ENCODE measurements at regions not wholly inside any gene's neighbourhood (a gene's known extent, or its start where the extent isn't known, plus 50 kb on each side); places are given as distances from the start of the nearest gene placed in this dataset.
"Not testable (repeated sequence)": the region's sequence is repeated elsewhere in the genome, so short reads cannot be mapped to it uniquely, and the experiment has no call there.

- no peaks in the 10 kb centered on the region for H3K9me3 ChIP-seq (ENCODE audit: control insufficient read depth, insufficient read depth, low read length)
- DNase-seq (ENCODE audit: low read depth, low spot score) = no peak
- TF ChIP-seq CTCF (IDR thresholded peaks at IDR 0.05; ENCODE audit: low read depth, low read length) = no peak
- CTCF ChIA-PET = interaction anchor here (1.2 kb wide), 1 partner anchor 17 kb away, joined by 4 read pairs; no protein-coding TSS in a partner anchor
- no peak overlapping the region for H3K27ac ChIP-seq (ENCODE audit: low read depth, low read length)
- POLR2A ChIA-PET = no interaction called here
- H3K4me3 ChIP-seq (ENCODE audit: low read depth, low read length) = no peak overlapping the region
- H3K27me3 ChIP-seq (ENCODE audit: control insufficient read depth, insufficient read depth, low read length) = peaks cover 2% of the 10 kb centered on the region
Measured at GRCh38 chr9:78422309-78422708, 125.4 kb downstream of the PSAT1 start.

GRCh38 chr9:78424299-78424698 is 127.4 kb downstream of the PSAT1 start:
- no peak for TF ChIP-seq CTCF (IDR thresholded peaks at IDR 0.05; ENCODE audit: low read depth, low read length)
- no peak overlapping the region for H3K4me3 ChIP-seq (ENCODE audit: low read depth, low read length)
- no peak overlapping the region for H3K27ac ChIP-seq (ENCODE audit: low read depth, low read length)
- CTCF ChIA-PET = no interaction called here
- H3K27me3 ChIP-seq (ENCODE audit: control insufficient read depth, insufficient read depth, low read length) = no peaks in the 10 kb centered on the region
- POLR2A ChIA-PET = no interaction called here
- DNase-seq (ENCODE audit: low read depth, low spot score) = no peak
- H3K9me3 ChIP-seq (ENCODE audit: control insufficient read depth, insufficient read depth, low read length) = no peaks in the 10 kb centered on the region

- ChIA-PET POLR2A (no interaction called here), CTCF (interaction anchor here (1.0 kb wide), 1 partner anchor 11 kb away, joined by 5 read pairs; no protein-coding TSS in a partner anchor)
- DNase-seq (ENCODE audit: low read depth, low spot score) = no peak
- TF ChIP-seq CTCF (IDR thresholded peaks at IDR 0.05; ENCODE audit: low read depth, low read length) = no peak
- H3K27me3 ChIP-seq (ENCODE audit: control insufficient read depth, insufficient read depth, low read length) = no peaks in the 10 kb centered on the region
- no peak overlapping the region for H3K27ac ChIP-seq (ENCODE audit: low read depth, low read length)
- H3K9me3 ChIP-seq (ENCODE audit: control insufficient read depth, insufficient read depth, low read length) = peaks cover 4% of the 10 kb centered on the region; the same call in 1 of the 2 replicates
- H3K4me3 ChIP-seq (ENCODE audit: low read depth, low read length) = no peak overlapping the region
Measured at GRCh38 chr9:78428640-78429039, 131.7 kb downstream of the PSAT1 start.

GRCh38 chr9:78430387-78430786 is 133.5 kb downstream of the PSAT1 start:
- DNase-seq (ENCODE audit: low read depth, low spot score) = no peak
- ChIA-PET POLR2A (no interaction called here), CTCF (interaction anchor here (0.7 to 0.8 kb wide), 2 partner anchors 9 kb away, joined by 3 to 4 read pairs; no protein-coding TSS in a partner anchor)
- Histone ChIP-seq H3K27ac (ENCODE audit: low read depth, low read length) (no peak overlapping the region), H3K9me3 (ENCODE audit: control insufficient read depth, insufficient read depth, low read length) (peaks cover 4% of the 10 kb centered on the region; the same call in 1 of the 2 replicates), H3K27me3 (ENCODE audit: control insufficient read depth, insufficient read depth, low read length) (peaks cover 3% of the 10 kb centered on the region), H3K4me3 (ENCODE audit: low read depth, low read length) (no peak overlapping the region)
- no peak for TF ChIP-seq CTCF (IDR thresholded peaks at IDR 0.05; ENCODE audit: low read depth, low read length)

- H3K4me3 ChIP-seq (ENCODE audit: low read depth, low read length); DNase-seq (ENCODE audit: low read depth, low spot score); H3K9me3 ChIP-seq (ENCODE audit: control insufficient read depth, insufficient read depth, low read length); POLR2A ChIA-PET; H3K27ac ChIP-seq (ENCODE audit: low read depth, low read length); H3K27me3 ChIP-seq (ENCODE audit: control insufficient read depth, insufficient read depth, low read length): not testable (repeated sequence)
- CTCF ChIA-PET = interaction anchor here (0.7 kb wide), 1 partner anchor 8 kb away, joined by 4 read pairs; no protein-coding TSS in a partner anchor
Measured at GRCh38 chr9:78431039-78431438, 134.1 kb downstream of the PSAT1 start.

- Histone ChIP-seq H3K9me3 (ENCODE audit: control insufficient read depth, insufficient read depth, low read length) (no peaks in the 10 kb centered on the region; the same call in 1 of the 2 replicates), H3K27me3 (ENCODE audit: control insufficient read depth, insufficient read depth, low read length) (peaks cover 10% of the 10 kb centered on the region), H3K4me3 (ENCODE audit: low read depth, low read length) (no peak overlapping the region), H3K27ac (ENCODE audit: low read depth, low read length) (no peak overlapping the region)
- no peak for DNase-seq (ENCODE audit: low read depth, low spot score)
- no peak for TF ChIP-seq CTCF (IDR thresholded peaks at IDR 0.05; ENCODE audit: low read depth, low read length)
- CTCF ChIA-PET = no interaction called here
- POLR2A ChIA-PET = no interaction called here
Measured at GRCh38 chr9:78436873-78437272, 139.9 kb downstream of the PSAT1 start.
